ENCODE measurements at regions not wholly inside any gene's neighbourhood (a gene's known extent, or its start where the extent isn't known, plus 50 kb on each side); places are given as distances from the start of the nearest gene placed in this dataset.

DNA sequence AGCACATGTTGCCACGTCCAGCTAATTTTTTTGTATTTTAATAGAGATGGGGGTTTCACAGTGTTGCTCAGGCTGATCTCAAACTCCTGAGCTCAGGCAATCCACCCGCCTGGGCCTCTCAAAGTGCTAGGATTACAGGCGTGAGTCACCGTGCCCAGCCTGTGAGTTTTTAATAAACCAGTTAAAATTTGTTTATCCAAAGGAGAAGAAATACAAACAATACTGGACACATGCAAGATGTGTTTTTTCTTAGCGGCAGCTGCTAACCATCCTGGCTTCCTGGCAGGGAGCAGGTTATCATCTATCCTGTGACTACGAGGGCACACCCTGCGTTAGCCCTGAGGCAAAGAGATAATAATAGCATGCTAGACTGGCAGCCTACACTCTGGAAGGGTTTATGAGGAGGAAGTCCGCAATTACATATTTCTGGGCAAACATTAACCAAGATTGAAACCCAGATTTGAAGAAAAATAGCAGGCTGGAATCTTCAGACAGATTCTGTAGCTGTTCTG lies 191.4 kb downstream of the SPRY1 start:
- Mint-ChIP-seq H3K27ac (no peak overlapping the region), H3K27me3 (ENCODE audit: low read depth) (peaks cover 6% of the 10 kb centered on the region), H3K9me3 (no peaks in the 10 kb centered on the region), H3K4me3 (ENCODE audit: low read depth) (no peak overlapping the region), H3K4me1 (ENCODE audit: low read depth) (peaks cover 6% of the 10 kb centered on the region), H3K36me3 (ENCODE audit: low read depth) (no peaks in the 10 kb centered on the region)
- no peak for DNase-seq (ENCODE audit: low spot score)
- intact Hi-C loops (cut with micrococcal nuclease) = no loop called here

- H3K27ac Mint-ChIP-seq = no peak overlapping the region
- H3K27me3 Mint-ChIP-seq (ENCODE audit: low read depth) = peaks cover 9% of the 10 kb centered on the region
- H3K4me1 Mint-ChIP-seq (ENCODE audit: low read depth) = peaks cover 10% of the 10 kb centered on the region
- H3K4me3 Mint-ChIP-seq (ENCODE audit: low read depth) = no peak overlapping the region
- intact Hi-C loops (cut with micrococcal nuclease) = no loop called here
- no peak for DNase-seq (ENCODE audit: low spot score)
- H3K36me3 Mint-ChIP-seq (ENCODE audit: low read depth) = no peaks in the 10 kb centered on the region
- no peaks in the 10 kb centered on the region for H3K9me3 Mint-ChIP-seq
Observed at GRCh38 chr4:123588631-123589241, 192.1 kb downstream of the SPRY1 start.

- intact Hi-C loops (cut with micrococcal nuclease) = no loop called here
- H3K9me3 Mint-ChIP-seq = no peaks in the 10 kb centered on the region
- no peak overlapping the region for H3K27ac Mint-ChIP-seq
- H3K36me3 Mint-ChIP-seq (ENCODE audit: low read depth) = no peaks in the 10 kb centered on the region
- peaks cover 12% of the 10 kb centered on the region for H3K27me3 Mint-ChIP-seq (ENCODE audit: low read depth)
- peaks cover 11% of the 10 kb centered on the region for H3K4me1 Mint-ChIP-seq (ENCODE audit: low read depth)
- DNase-seq (ENCODE audit: low spot score) = no peak
- no peak overlapping the region for H3K4me3 Mint-ChIP-seq (ENCODE audit: low read depth)
Observed at GRCh38 chr4:123589301-123589700, 192.7 kb downstream of the SPRY1 start.

- peaks cover 12% of the 10 kb centered on the region for H3K27me3 Mint-ChIP-seq (ENCODE audit: low read depth)
- H3K9me3 Mint-ChIP-seq = no peaks in the 10 kb centered on the region
- no peak overlapping the region for H3K27ac Mint-ChIP-seq
- no peak overlapping the region for H3K4me3 Mint-ChIP-seq (ENCODE audit: low read depth)
- DNase-seq (ENCODE audit: low spot score) = no peak
- H3K36me3 Mint-ChIP-seq (ENCODE audit: low read depth) = no peaks in the 10 kb centered on the region
- H3K4me1 Mint-ChIP-seq (ENCODE audit: low read depth) = peaks cover 11% of the 10 kb centered on the region
- intact Hi-C loops (cut with micrococcal nuclease) = no loop called here
Observed at GRCh38 chr4:123591875-123592274, 195.3 kb downstream of the SPRY1 start.

DNA sequence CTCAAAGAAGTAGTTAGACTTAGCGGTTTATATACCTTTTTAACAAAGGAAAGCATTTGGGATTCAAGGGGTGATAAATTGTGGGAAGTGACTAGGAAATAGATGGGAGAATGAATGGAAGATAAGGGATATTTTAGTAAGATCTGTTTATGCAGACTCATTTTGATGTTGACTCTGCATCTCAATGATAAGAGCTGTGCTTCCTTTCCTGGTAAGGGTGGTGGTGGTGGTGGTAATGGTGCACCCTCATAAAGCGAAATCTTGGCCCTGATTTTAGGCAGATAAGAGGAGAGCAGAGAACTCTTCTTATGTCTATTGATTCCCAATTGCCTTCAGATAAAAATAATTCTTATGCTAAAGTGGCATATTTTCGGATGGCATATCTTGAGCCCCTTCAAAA lies 197.1 kb downstream of the SPRY1 start:
- intact Hi-C loops (cut with micrococcal nuclease) = no loop called here
- no peak overlapping the region for H3K27ac Mint-ChIP-seq
- peaks cover 15% of the 10 kb centered on the region for H3K27me3 Mint-ChIP-seq (ENCODE audit: low read depth)
- H3K4me1 Mint-ChIP-seq (ENCODE audit: low read depth) = peaks cover 15% of the 10 kb centered on the region
- no peak for DNase-seq (ENCODE audit: low spot score)
- no peaks in the 10 kb centered on the region for H3K9me3 Mint-ChIP-seq
- H3K4me3 Mint-ChIP-seq (ENCODE audit: low read depth) = no peak overlapping the region
- no peaks in the 10 kb centered on the region for H3K36me3 Mint-ChIP-seq (ENCODE audit: low read depth)

DNA sequence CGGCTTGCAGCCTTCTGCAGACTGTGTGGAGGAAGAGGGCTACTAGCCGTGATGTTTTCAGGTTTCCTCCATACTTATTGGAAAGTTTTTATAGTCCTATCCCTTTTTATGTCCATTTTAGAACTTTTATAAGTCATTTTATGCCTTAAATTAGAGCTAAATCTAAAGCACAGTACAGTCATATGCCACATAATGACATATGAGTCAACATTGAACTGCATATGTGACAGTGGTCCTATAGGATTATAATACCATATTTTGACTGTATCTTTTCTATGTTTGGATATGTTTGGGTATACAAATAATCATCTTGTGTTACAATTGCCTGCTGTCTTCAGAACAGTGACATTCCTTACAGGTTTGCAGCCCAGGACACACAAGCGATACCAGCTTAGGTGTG lies 200.2 kb downstream of the SPRY1 start:
- no peaks in the 10 kb centered on the region for H3K36me3 Mint-ChIP-seq (ENCODE audit: low read depth)
- H3K9me3 Mint-ChIP-seq = no peaks in the 10 kb centered on the region
- no peak for DNase-seq (ENCODE audit: low spot score)
- H3K27ac Mint-ChIP-seq = no peak overlapping the region
- no peak overlapping the region for H3K4me3 Mint-ChIP-seq (ENCODE audit: low read depth)
- intact Hi-C loops (cut with micrococcal nuclease) = loop anchor here (2.0 kb wide), 1 partner anchor 76 kb away; no protein-coding TSS in a partner anchor
- peaks cover 29% of the 10 kb centered on the region for H3K4me1 Mint-ChIP-seq (ENCODE audit: low read depth)
- H3K27me3 Mint-ChIP-seq (ENCODE audit: low read depth) = peaks cover 15% of the 10 kb centered on the region

DNA sequence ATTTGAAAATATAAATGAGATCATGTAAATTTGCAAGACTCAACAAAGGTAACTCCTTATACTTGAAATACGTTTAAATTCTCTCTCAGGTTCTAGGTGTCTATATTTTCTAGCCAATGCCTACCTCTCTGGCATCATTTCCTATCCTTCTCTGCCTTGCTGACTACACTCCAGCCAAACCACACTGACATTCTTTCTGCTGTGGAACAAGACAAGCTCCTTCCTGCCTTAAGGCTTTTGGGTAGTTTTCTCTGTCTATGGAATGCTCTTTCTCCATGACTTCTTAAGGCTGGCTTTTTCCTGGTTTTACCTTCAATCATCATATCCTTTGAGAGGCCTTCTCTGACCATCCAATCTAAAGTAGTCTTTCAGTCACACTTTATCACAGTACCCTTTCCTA lies 201.0 kb downstream of the SPRY1 start:
- intact Hi-C loops (cut with micrococcal nuclease) = loop anchor here (2.0 kb wide), 1 partner anchor 75 kb away; no protein-coding TSS in a partner anchor
- Mint-ChIP-seq H3K27ac (no peak overlapping the region), H3K9me3 (no peaks in the 10 kb centered on the region), H3K4me3 (ENCODE audit: low read depth) (no peak overlapping the region), H3K4me1 (ENCODE audit: low read depth) (peaks cover 29% of the 10 kb centered on the region), H3K36me3 (ENCODE audit: low read depth) (no peaks in the 10 kb centered on the region), H3K27me3 (ENCODE audit: low read depth) (peaks cover 15% of the 10 kb centered on the region)
- no peak for DNase-seq (ENCODE audit: low spot score)

DNA sequence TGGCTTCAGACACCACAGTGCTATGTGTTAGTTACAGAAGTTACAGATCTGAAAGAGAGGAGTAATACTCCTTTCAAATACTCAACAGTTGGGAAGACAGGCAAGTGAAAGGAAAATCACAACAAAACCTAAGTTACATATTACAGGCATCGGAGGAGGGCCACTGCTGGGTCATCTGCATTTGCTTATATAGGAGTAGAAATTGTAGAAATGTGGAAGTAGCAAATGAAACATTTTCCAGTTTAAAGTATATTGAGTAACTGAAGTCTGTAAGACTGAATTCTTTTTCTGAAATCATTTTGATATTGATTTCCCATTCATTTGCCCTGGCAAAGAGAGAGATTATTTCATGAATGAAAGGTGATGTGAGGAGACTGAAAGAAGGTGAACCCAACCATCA lies 201.7 kb downstream of the SPRY1 start:
- Mint-ChIP-seq H3K9me3 (no peaks in the 10 kb centered on the region), H3K4me3 (ENCODE audit: low read depth) (no peak overlapping the region), H3K27ac (no peak overlapping the region), H3K4me1 (ENCODE audit: low read depth) (peaks cover 29% of the 10 kb centered on the region), H3K36me3 (ENCODE audit: low read depth) (no peaks in the 10 kb centered on the region), H3K27me3 (ENCODE audit: low read depth) (peaks cover 14% of the 10 kb centered on the region)
- no peak for DNase-seq (ENCODE audit: low spot score)
- intact Hi-C loops (cut with micrococcal nuclease) = no loop called here

DNA sequence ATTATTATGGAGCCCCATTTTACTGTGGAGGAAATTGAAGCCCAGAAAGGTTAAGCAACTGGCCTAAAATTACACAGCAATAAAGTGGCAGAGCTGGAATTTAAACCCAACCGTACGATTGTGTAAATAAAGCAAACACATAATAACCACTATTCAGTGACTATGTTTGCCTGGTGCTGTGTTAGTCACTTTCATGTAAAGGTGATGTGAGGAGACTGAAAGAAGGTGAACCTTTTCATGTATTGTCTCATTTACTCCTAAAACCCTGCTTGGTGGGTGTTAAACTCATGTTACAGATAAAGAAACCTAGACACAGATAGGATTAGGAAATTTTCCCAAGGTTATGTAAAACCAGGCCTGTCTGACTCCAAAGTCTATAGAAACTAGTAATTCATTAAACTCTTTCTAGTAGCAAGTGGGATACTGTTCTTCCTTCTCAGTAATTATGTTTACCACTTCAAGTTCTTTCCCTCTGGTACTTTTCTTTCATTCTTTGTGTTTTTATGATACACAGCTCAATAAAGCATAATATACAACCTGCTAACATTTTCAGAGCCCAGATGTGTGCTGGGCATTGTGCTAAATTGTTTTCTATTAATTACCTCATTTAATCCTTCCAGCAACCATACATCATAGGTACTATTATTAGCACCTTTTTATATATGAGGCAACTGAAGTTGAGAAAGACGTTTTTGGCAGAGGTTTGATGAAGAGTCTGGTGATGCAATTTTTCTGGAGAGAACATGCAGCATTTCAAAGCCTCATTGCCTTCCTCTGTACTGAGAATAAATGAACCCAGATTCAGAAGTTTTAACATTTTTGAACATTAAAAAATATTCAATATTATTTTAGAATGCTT lies 202.7 kb downstream of the SPRY1 start:
- Mint-ChIP-seq H3K9me3 (no peaks in the 10 kb centered on the region), H3K36me3 (ENCODE audit: low read depth) (no peaks in the 10 kb centered on the region), H3K4me1 (ENCODE audit: low read depth) (peaks cover 24% of the 10 kb centered on the region), H3K27me3 (ENCODE audit: low read depth) (peaks cover 8% of the 10 kb centered on the region), H3K27ac (no peak overlapping the region), H3K4me3 (ENCODE audit: low read depth) (no peak overlapping the region)
- intact Hi-C loops (cut with micrococcal nuclease) = no loop called here
- DNase-seq (ENCODE audit: low spot score) = no peak

DNA sequence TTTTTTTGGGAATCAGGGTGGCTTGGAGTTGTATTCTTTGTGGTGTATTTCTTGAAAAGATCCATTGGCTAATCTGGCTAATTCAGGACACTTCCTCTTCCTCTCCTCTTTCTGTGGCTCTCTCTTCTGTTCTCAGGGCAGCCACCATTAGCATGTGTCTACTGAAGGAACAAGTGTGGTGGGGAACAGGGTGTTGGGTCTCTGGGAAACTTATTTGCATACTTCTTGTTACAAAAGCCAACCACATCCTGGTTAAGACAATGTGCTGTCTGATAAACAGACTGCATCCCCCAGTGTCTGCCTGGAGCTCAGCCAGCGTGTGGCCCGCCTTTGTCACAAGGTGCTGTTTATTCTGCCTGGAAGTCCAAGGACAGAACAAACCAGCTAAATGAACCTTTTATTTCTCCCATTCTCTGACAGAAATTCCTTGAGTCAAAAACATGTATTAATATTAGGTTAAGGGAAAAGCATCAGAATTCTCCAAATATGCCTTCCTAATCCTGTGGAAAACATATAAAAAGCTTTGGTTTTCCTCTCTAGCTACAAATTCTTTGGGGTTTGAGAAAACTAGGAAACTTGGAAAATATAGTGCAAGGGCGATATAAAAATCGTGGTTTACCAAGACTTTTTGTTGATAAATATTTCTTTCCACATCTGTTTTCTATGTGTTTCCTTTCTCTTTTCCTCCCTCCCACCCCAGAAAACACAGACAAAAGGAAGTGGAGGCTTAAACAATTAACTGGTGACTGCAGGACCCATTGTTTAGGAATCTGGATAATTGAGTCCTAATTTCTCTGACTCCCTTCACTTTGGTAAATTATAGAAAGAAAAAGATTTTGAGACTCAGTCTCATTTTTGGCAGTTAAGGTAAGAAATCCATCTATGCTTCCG lies 203.6 kb downstream of the SPRY1 start:
- peak; percentile 10 for DNase-seq (ENCODE audit: low spot score)

DNA sequence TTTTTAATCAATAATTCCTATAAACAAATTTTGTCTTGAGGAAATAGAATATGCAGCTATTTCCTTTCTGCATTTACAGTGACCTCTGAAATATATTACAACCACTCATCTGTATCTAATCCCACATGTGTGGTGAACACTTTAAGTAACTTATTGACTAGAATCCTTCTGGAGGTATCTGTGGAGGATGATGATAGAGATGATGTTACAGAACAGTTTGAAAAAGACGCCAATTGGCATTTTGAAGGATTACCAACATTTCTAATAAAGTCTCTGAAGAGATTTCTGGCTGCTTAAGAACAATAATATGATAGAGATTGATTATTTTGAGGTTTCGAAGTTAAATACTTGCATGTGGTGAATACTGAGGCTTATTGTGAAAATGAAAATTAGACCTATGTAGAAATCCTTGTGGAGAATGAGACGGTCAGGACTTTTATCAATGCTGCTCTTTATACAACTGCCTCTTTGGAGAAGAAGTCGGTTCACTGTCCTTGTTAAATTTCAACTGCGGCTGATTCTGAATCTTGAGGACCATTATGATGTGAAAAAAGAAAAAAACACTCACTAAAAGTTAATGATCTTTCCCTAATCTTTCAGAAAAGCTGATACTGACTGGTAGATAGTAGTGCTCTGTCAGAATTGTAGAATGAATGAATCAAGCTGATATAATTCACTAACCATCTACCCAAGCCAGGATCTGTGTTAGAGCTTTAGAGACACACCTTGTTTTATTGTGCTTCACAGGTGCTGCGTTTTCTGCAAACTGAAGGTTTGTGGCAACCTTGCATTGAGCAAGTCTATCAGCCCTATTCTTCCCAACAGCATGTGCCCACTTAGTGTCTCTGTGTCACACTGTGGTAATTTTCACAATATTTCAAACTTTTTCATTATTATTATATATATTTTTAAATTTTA lies 204.7 kb downstream of the SPRY1 start:
- no peak for DNase-seq (ENCODE audit: low spot score)
- intact Hi-C loops (cut with micrococcal nuclease) = no loop called here
- peaks cover 25% of the 10 kb centered on the region for H3K4me1 Mint-ChIP-seq (ENCODE audit: low read depth)
- H3K4me3 Mint-ChIP-seq (ENCODE audit: low read depth) = no peak overlapping the region
- H3K36me3 Mint-ChIP-seq (ENCODE audit: low read depth) = no peaks in the 10 kb centered on the region
- H3K9me3 Mint-ChIP-seq = no peaks in the 10 kb centered on the region
- peaks cover 6% of the 10 kb centered on the region for H3K27me3 Mint-ChIP-seq (ENCODE audit: low read depth)
- no peak overlapping the region for H3K27ac Mint-ChIP-seq

More for the DNA sequence above, 203.6 kb downstream of the SPRY1 start:
- H3K36me3 Mint-ChIP-seq (ENCODE audit: low read depth) = no peaks in the 10 kb centered on the region
- intact Hi-C loops (cut with micrococcal nuclease) = no loop called here
- H3K27ac Mint-ChIP-seq = no peak overlapping the region
- peak overlapping the region; percentile 4 for H3K4me3 Mint-ChIP-seq (ENCODE audit: low read depth)
- H3K4me1 Mint-ChIP-seq (ENCODE audit: low read depth) = peaks cover 24% of the 10 kb centered on the region
- H3K9me3 Mint-ChIP-seq = no peaks in the 10 kb centered on the region
- peaks cover 7% of the 10 kb centered on the region for H3K27me3 Mint-ChIP-seq (ENCODE audit: low read depth)

- Mint-ChIP-seq H3K4me3 (ENCODE audit: low read depth) (no peak overlapping the region), H3K9me3 (no peaks in the 10 kb centered on the region), H3K27ac (no peak overlapping the region), H3K4me1 (ENCODE audit: low read depth) (peaks cover 30% of the 10 kb centered on the region), H3K36me3 (ENCODE audit: low read depth) (no peaks in the 10 kb centered on the region), H3K27me3 (ENCODE audit: low read depth) (peaks cover 3% of the 10 kb centered on the region)
- DNase-seq (ENCODE audit: low spot score) = no peak
- intact Hi-C loops (cut with micrococcal nuclease) = no loop called here
Observed at GRCh38 chr4:123602007-123602406, 205.4 kb downstream of the SPRY1 start.

Measured in activated T-helper 2 cell treated with anti-CD3 and anti-CD28 coated beads, Interferon-gamma antibody, Interleukin-2, Interleukin-4, amounts not matched to agents 10 μg/mL and 5 μg/mL and 100 μg/mL, durations not matched to agents 14 hours and 24 hours and 36 hours (primary cell).